ENCODE measurements at regions not wholly inside any gene's neighbourhood (a gene's known extent, or its start where the extent isn't known, plus 50 kb on each side); places are given as distances from the start of the nearest gene placed in this dataset.
"Not testable (repeated sequence)": the region's sequence is repeated elsewhere in the genome, so short reads cannot be mapped to it uniquely, and the experiment has no call there.

- TF ChIP-seq, protein P1, sequence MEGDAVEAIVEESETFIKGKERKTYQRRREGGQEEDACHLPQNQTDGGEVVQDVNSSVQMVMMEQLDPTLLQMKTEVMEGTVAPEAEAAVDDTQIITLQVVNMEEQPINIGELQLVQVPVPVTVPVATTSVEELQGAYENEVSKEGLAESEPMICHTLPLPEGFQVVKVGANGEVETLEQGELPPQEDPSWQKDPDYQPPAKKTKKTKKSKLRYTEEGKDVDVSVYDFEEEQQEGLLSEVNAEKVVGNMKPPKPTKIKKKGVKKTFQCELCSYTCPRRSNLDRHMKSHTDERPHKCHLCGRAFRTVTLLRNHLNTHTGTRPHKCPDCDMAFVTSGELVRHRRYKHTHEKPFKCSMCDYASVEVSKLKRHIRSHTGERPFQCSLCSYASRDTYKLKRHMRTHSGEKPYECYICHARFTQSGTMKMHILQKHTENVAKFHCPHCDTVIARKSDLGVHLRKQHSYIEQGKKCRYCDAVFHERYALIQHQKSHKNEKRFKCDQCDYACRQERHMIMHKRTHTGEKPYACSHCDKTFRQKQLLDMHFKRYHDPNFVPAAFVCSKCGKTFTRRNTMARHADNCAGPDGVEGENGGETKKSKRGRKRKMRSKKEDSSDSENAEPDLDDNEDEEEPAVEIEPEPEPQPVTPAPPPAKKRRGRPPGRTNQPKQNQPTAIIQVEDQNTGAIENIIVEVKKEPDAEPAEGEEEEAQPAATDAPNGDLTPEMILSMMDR (IDR thresholded peaks at IDR 0.05; ENCODE audit: insufficient read depth, low read length): no peak
- DNase-seq (ENCODE audit: low read depth): no peak
- H3K4me3 ChIP-seq (ENCODE audit: low read depth, low read length): no peak overlapping the region
Measured at GRCh38 chr9:31032206-31032605, 1352.2 kb upstream of the ACO1 start.

DNA sequence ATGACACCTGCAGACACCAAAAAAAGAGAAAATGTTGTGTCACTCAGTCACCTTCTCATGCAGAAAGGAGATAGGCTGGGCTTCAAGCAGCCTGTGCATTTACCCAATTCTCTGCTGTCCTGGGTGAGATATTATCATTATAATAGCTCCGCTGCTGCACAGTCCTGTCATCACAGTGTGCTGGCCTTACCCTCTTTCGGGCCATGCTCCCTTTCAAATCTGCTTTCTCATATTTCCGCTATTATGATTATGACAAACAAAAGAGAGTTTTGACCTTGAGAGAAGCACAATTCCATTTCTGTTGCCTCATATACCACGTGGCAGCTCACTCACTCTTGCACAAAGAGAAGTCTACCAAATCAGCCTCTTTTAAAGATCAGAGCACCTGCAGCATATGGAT is 1350.1 kb upstream of the ACO1 start:
- TF ChIP-seq, protein P1 (IDR thresholded peaks at IDR 0.05; ENCODE audit: insufficient read depth, low read length): no peak
- no peak overlapping the region for H3K4me3 ChIP-seq (ENCODE audit: low read depth, low read length)
- no peak for DNase-seq (ENCODE audit: low read depth)

- no peak for DNase-seq (ENCODE audit: low read depth)
- no peak overlapping the region for H3K4me3 ChIP-seq (ENCODE audit: low read depth, low read length)
- TF ChIP-seq, protein P1 (IDR thresholded peaks at IDR 0.05; ENCODE audit: insufficient read depth, low read length): no peak
Measured at GRCh38 chr9:31040564-31040963, 1343.9 kb upstream of the ACO1 start.

- TF ChIP-seq, protein P1 (IDR thresholded peaks at IDR 0.05; ENCODE audit: insufficient read depth, low read length): no peak
- no peak for DNase-seq (ENCODE audit: low read depth)
- H3K4me3 ChIP-seq (ENCODE audit: low read depth, low read length): no peak overlapping the region
Measured at GRCh38 chr9:31045810-31046209, 1338.6 kb upstream of the ACO1 start.

- DNase-seq (ENCODE audit: low read depth): not testable (repeated sequence)
Measured at GRCh38 chr9:31061592-31061991, 1322.9 kb upstream of the ACO1 start.

DNA sequence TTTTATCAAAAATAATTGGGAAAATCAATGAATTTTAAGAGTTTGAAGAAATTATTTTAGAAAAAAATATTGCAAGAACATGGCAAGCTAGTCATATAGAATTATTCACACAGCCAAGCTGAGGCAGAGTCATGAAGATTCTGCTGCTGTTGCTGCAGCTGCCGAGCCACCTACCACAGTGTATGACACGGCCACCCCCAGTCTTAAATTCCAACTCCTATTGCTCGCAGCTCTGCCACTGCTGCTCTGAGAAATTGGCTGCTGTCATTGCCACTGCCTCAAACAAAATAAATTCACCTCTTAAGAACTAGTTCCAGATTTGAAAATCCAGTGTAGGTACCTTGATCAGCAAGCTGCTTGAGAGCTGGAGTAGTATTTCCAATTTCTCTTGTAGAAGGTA is 1318.8 kb upstream of the ACO1 start:
- no peak overlapping the region for H3K4me3 ChIP-seq (ENCODE audit: low read depth, low read length)
- DNase-seq (ENCODE audit: low read depth): no peak
- TF ChIP-seq, protein P1 (IDR thresholded peaks at IDR 0.05; ENCODE audit: insufficient read depth, low read length): no peak

More at GRCh38 chr9:31061592-31061991, 1322.9 kb upstream of the ACO1 start:
- not testable (repeated sequence) for H3K4me3 ChIP-seq (ENCODE audit: low read depth, low read length)

DNA sequence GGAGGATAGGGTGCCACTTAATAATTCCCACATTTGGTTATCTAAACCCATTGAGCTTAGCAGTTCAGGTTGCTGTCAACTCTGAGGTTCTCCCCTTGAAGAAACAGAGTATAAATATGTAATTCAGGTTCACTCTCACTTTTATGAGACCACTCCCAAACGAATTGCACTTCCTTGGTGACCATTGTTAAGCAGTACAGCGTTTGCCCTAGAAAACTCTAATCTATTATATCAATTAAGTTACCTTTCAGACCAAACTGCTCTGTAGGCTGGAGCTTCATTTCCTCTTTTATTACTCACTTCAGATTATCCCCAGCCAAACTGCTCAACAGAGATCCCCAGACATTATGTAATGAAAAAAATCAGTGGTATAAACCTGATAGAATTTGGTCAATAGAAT is 1317.0 kb upstream of the ACO1 start:
- DNase-seq (ENCODE audit: low read depth): no peak
- H3K4me3 ChIP-seq (ENCODE audit: low read depth, low read length): no peak overlapping the region
- TF ChIP-seq, protein P1 (IDR thresholded peaks at IDR 0.05; ENCODE audit: insufficient read depth, low read length): no peak
